ENCODE measurements at regions not wholly inside any gene's neighbourhood (a gene's known extent, or its start where the extent isn't known, plus 50 kb on each side); places are given as distances from the start of the nearest gene placed in this dataset.
A peak's percentile ranks its signal among the peaks of the same experiment; 100 is the strongest.

- no peak overlapping the region for H3K4me3 ChIP-seq (ENCODE audit: control insufficient read depth in 2 of 3, extremely low read depth in 1 of 3, insufficient read depth in 2 of 3, low read depth in 1 of 3, low read length in 3 of 3)
- DNase-seq (ENCODE audit: low read depth, low spot score): no peak
- H3K4me1 ChIP-seq (ENCODE audit: control insufficient read depth, extremely low read depth, insufficient read depth, low read length): no peaks in the 10 kb centered on the region
- no peak overlapping the region for H2AFZ ChIP-seq (ENCODE audit: control insufficient read depth, low read length)
- H3K36me3 ChIP-seq (ENCODE audit: control insufficient read depth in 2 of 2, extremely low read depth in 1 of 2, insufficient read depth in 2 of 2, low read length in 2 of 2): no peaks in the 10 kb centered on the region
- H3K4me2 ChIP-seq (ENCODE audit: control insufficient read depth, extremely low read depth, insufficient read depth, low read depth, low read length): no peak overlapping the region
- no peaks in the 10 kb centered on the region for H3K9me3 ChIP-seq (ENCODE audit: control insufficient read depth, low read depth, low read length)
- H3K27me3 ChIP-seq (ENCODE audit: control insufficient read depth, extremely low read depth, insufficient read depth, low read length): no peaks in the 10 kb centered on the region
- H4K20me1 ChIP-seq (ENCODE audit: control insufficient read depth, extremely low read depth, insufficient read depth, low read length): no peaks in the 10 kb centered on the region
- no peak for TF ChIP-seq CTCF (optimal IDR thresholded peaks at IDR 0.05 in 1 of 3, IDR thresholded peaks at IDR 0.05 in 1 of 3, conservative IDR thresholded peaks at IDR 0.05 in 1 of 3; ENCODE audit: extremely low read depth in 1 of 3, insufficient read depth in 2 of 3, low read length in 3 of 3)
- no peak for TF ChIP-seq EZH2 (IDR thresholded peaks at IDR 0.05; ENCODE audit: low read length)
- H3K27ac ChIP-seq (ENCODE audit: control insufficient read depth, insufficient read depth, low read length): no peak overlapping the region
- no peaks in the 10 kb centered on the region for H3K79me2 ChIP-seq (ENCODE audit: control insufficient read depth, insufficient read depth, low read length)
- no peak for FAIRE-seq
- dilution Hi-C loops (cut with MboI; ENCODE audit: extremely low pct_ligation_motif_present, low sequenced_read_pairs): no loop called here
- no peaks in the 10 kb centered on the region for H3K9me1 ChIP-seq (ENCODE audit: control insufficient read depth, extremely low read depth, insufficient read depth, low read length)
- no peak overlapping the region for H3K9ac ChIP-seq (ENCODE audit: control insufficient read depth, extremely low read depth, insufficient read depth, low read length)
These were observed 154.4 kb downstream of the PRELID2 start for GRCh38 chr5:145680767-145681166.

GRCh38 chr5:145680169-145680568 is 155.0 kb downstream of the PRELID2 start:
- H3K79me2 ChIP-seq (ENCODE audit: control insufficient read depth, insufficient read depth, low read length): no peaks in the 10 kb centered on the region
- no peak overlapping the region for H3K4me3 ChIP-seq (ENCODE audit: control insufficient read depth in 2 of 3, extremely low read depth in 1 of 3, insufficient read depth in 2 of 3, low read depth in 1 of 3, low read length in 3 of 3)
- no peaks in the 10 kb centered on the region for H3K27me3 ChIP-seq (ENCODE audit: control insufficient read depth, extremely low read depth, insufficient read depth, low read length)
- H3K9me3 ChIP-seq (ENCODE audit: control insufficient read depth, low read depth, low read length): no peaks in the 10 kb centered on the region
- dilution Hi-C loops (cut with MboI; ENCODE audit: extremely low pct_ligation_motif_present, low sequenced_read_pairs): no loop called here
- H3K27ac ChIP-seq (ENCODE audit: control insufficient read depth, insufficient read depth, low read length): no peak overlapping the region
- no peak overlapping the region for H3K4me2 ChIP-seq (ENCODE audit: control insufficient read depth, extremely low read depth, insufficient read depth, low read depth, low read length)
- no peak overlapping the region for H2AFZ ChIP-seq (ENCODE audit: control insufficient read depth, low read length)
- H3K9me1 ChIP-seq (ENCODE audit: control insufficient read depth, extremely low read depth, insufficient read depth, low read length): no peaks in the 10 kb centered on the region
- DNase-seq (ENCODE audit: low read depth, low spot score) (no peak), FAIRE-seq (peak; percentile 34)
- no peaks in the 10 kb centered on the region for H4K20me1 ChIP-seq (ENCODE audit: control insufficient read depth, extremely low read depth, insufficient read depth, low read length)
- TF ChIP-seq EZH2 (IDR thresholded peaks at IDR 0.05; ENCODE audit: low read length): no peak
- peak; percentile 25 to 38 (median 37) for TF ChIP-seq CTCF (optimal IDR thresholded peaks at IDR 0.05 in 1 of 3, IDR thresholded peaks at IDR 0.05 in 1 of 3, conservative IDR thresholded peaks at IDR 0.05 in 1 of 3; ENCODE audit: extremely low read depth in 1 of 3, insufficient read depth in 2 of 3, low read length in 3 of 3)
- H3K4me1 ChIP-seq (ENCODE audit: control insufficient read depth, extremely low read depth, insufficient read depth, low read length): no peaks in the 10 kb centered on the region
- H3K9ac ChIP-seq (ENCODE audit: control insufficient read depth, extremely low read depth, insufficient read depth, low read length): no peak overlapping the region
- H3K36me3 ChIP-seq (ENCODE audit: control insufficient read depth in 2 of 2, extremely low read depth in 1 of 2, insufficient read depth in 2 of 2, low read length in 2 of 2): no peaks in the 10 kb centered on the region

All from keratinocyte (primary cell).